H1 (cell line): ENCODE measurements at regions not wholly inside any gene's neighbourhood (a gene's known extent, or its start where the extent isn't known, plus 50 kb on each side); places are given as distances from the start of the nearest gene placed in this dataset.

Experiments
- CTCF ChIA-PET: fragments of 300-600 bp; sonication (Branson Sonifier 250); formaldehyde crosslinking; loops from one replicate; lab custom pipeline; 2021; ENCODE audit not compliant: partially characterized antibody; lab: Charles Lee
- POLR2A ChIA-PET: fragments of 300-600 bp; sonication (Branson Sonifier 250); formaldehyde crosslinking; loops from one replicate; lab custom pipeline; 2021; ENCODE audit warnings: inconsistent platforms; ENCODE audit not compliant: partially characterized antibody; lab: Charles Lee
- DNase-seq, 2 experiments: peaks; one replicate each; pipeline versions ENCODE4 v3.0.0 to v3.0.0-alpha.2; 2010 to 2022; ENCODE audit warnings: low spot score in 2 of 2, low read depth in 1 of 2, mixed read lengths in 1 of 2
- FAIRE-seq: peaks from 2 replicates; lab custom pipeline; 2011; peaks lifted over from hg19 to GRCh38; lab: Jason Lieb, UNC
- H2AFZ ChIP-seq: 2 replicates; pipeline ENCODE4 v1.8.1; 2012; ENCODE audit warnings: low read length, inconsistent platforms
- H2AK5ac ChIP-seq: 2 replicates; pipeline ENCODE4 v1.6.1; 2013; ENCODE audit warnings: low read depth, low read length
- H2BK120ac ChIP-seq: replicated peaks from 2 replicates; pipeline ENCODE3; 2013; ENCODE audit warnings: low read depth, low read length, inconsistent platforms
- H2BK12ac ChIP-seq: 2 replicates; pipeline ENCODE4 v1.6.1; 2013; ENCODE audit warnings: low read depth, low read length
- H2BK15ac ChIP-seq: 2 replicates; pipeline ENCODE4 v1.6.1; 2013; ENCODE audit warnings: low read length
- H2BK20ac ChIP-seq: 2 replicates; pipeline ENCODE4 v1.6.1; 2013; ENCODE audit warnings: low read length
- H2BK5ac ChIP-seq: 2 replicates; pipeline ENCODE4 v1.6.1; 2013; ENCODE audit warnings: low read depth, low read length
- H3K14ac ChIP-seq: 2 replicates; pipeline ENCODE4 v1.6.1; 2013; ENCODE audit warnings: inconsistent platforms; ENCODE audit not compliant: insufficient read length
- H3K18ac ChIP-seq: 2 replicates; pipeline ENCODE4 v1.6.1; 2013; ENCODE audit warnings: low read length; ENCODE audit errors: extremely low read depth
- H3K23ac ChIP-seq: 2 replicates; pipeline ENCODE4 v1.6.1; 2013; ENCODE audit warnings: inconsistent platforms; ENCODE audit not compliant: insufficient read length
- H3K23me2 ChIP-seq: 2 replicates; pipeline ENCODE4 v1.6.1; 2013; ENCODE audit warnings: low read depth, low read length
- H3K27ac ChIP-seq: 2 replicates; pipeline ENCODE4 v1.6.1; 2011; ENCODE audit warnings: low read depth, low read length, inconsistent platforms
- H3K27me3 ChIP-seq, 4 experiments: replicated peaks in 1 of 4; 1 replicate in 1 of 4; 2 replicates in 3 of 4; pipeline versions ENCODE4 v1.6.1 to v1.8.1; 2011 to 2013; ENCODE audit warnings: low read length in 3 of 4, mild to moderate bottlenecking in 3 of 4, inconsistent platforms in 2 of 4, mixed read lengths in 2 of 4, moderate library complexity in 1 of 4; ENCODE audit not compliant: control insufficient read depth in 3 of 4, insufficient read depth in 3 of 4; ENCODE audit errors: extremely low read depth in 1 of 4
- H3K36me3 ChIP-seq, 4 experiments: 2 replicates each; pipeline versions ENCODE4 v1.6.1 to v1.8.1; 2011 to 2013; ENCODE audit warnings: mild to moderate bottlenecking in 4 of 4, low read length in 3 of 4, moderate library complexity in 2 of 4, control low read depth in 1 of 4, inconsistent platforms in 1 of 4; ENCODE audit not compliant: insufficient read depth in 4 of 4, control insufficient read depth in 2 of 4
- H3K4ac ChIP-seq: replicated peaks from 2 replicates; pipeline ENCODE3; 2013; ENCODE audit warnings: low read length, low read depth, mixed read lengths, inconsistent platforms; ENCODE audit not compliant: insufficient read length
- H3K4me1 ChIP-seq, 4 experiments: replicated peaks in 1 of 4; 1 replicate in 1 of 4; 2 replicates in 3 of 4; pipeline versions ENCODE4 v1.6.1 to v1.8.1; 2011 to 2013; ENCODE audit warnings: low read length in 3 of 4, inconsistent platforms in 2 of 4, mixed read lengths in 1 of 4; ENCODE audit not compliant: insufficient read depth in 4 of 4, control insufficient read depth in 3 of 4
- H3K4me2 ChIP-seq, 2 experiments: 2 replicates each; pipeline versions ENCODE4 v1.6.1 to v1.8.1; 2011 to 2013; ENCODE audit warnings: low read depth in 2 of 2, low read length in 2 of 2, control low read depth in 1 of 2, inconsistent platforms in 1 of 2, mild to moderate bottlenecking in 1 of 2; ENCODE audit not compliant: insufficient read depth in 1 of 2
- H3K4me3 ChIP-seq, 4 experiments: fragments of 200-600, 300-600 bp in 1 of 4; sonication (generic), shearing (Covaris generic), sonication (Bioruptor Twin) in 1 of 4; 2 replicates each; pipeline versions ENCODE4 v1.5.1 to v1.8.1; 2011 to 2016; ENCODE audit warnings: low read length in 4 of 4, low read depth in 3 of 4, control low read depth in 2 of 4, inconsistent platforms in 2 of 4, mild to moderate bottlenecking in 2 of 4, mixed read lengths in 1 of 4, moderate library complexity in 1 of 4; ENCODE audit not compliant: insufficient read depth in 2 of 4; ENCODE audit errors: extremely low read depth in 1 of 4
- H3K56ac ChIP-seq: replicated peaks from 2 replicates; pipeline ENCODE3; 2013; ENCODE audit warnings: low read depth, mild to moderate bottlenecking, mixed read lengths, low read length, inconsistent platforms; ENCODE audit not compliant: insufficient read length
- H3K79me1 ChIP-seq: 2 replicates; pipeline ENCODE4 v1.6.1; 2013; ENCODE audit warnings: low read depth, low read length, control low read depth
- H3K79me2 ChIP-seq, 2 experiments: 2 replicates each; pipeline versions ENCODE4 v1.6.1 to v1.8.1; 2012 to 2013; ENCODE audit warnings: low read length in 2 of 2, mild to moderate bottlenecking in 2 of 2, inconsistent platforms in 1 of 2; ENCODE audit not compliant: insufficient read depth in 2 of 2, control insufficient read depth in 1 of 2
- H3K9ac ChIP-seq, 4 experiments: replicated peaks in 1 of 4; 1 replicate in 1 of 4; 2 replicates in 3 of 4; pipeline versions ENCODE4 v1.6.1 to v1.8.1; 2011 to 2013; ENCODE audit warnings: low read depth in 3 of 4, low read length in 3 of 4, control low read depth in 2 of 4, mild to moderate bottlenecking in 2 of 4, moderate library complexity in 2 of 4, inconsistent platforms in 1 of 4; ENCODE audit errors: extremely low read depth in 1 of 4
- H3K9me3 ChIP-seq, 2 experiments: 2 replicates each; pipeline versions ENCODE4 v1.6.1 to v1.8.1; 2012 to 2013; ENCODE audit warnings: mild to moderate bottlenecking in 2 of 2, moderate library complexity in 2 of 2, control low read depth in 1 of 2, inconsistent platforms in 1 of 2, low read depth in 1 of 2, low read length in 1 of 2, mixed read lengths in 1 of 2; ENCODE audit not compliant: insufficient read depth in 2 of 2
- H4K20me1 ChIP-seq, 2 experiments: replicated peaks in 1 of 2; 2 replicates each; pipeline versions ENCODE3 to v1.8.1; 2011 to 2013; ENCODE audit warnings: inconsistent platforms in 2 of 2, low read length in 2 of 2, mild to moderate bottlenecking in 1 of 2; ENCODE audit not compliant: insufficient read depth in 2 of 2, control insufficient read depth in 1 of 2
- H4K5ac ChIP-seq: 2 replicates; pipeline ENCODE4 v1.6.1; 2013; ENCODE audit warnings: low read length, low read depth, mixed read lengths, inconsistent platforms; ENCODE audit not compliant: insufficient read length
- H4K8ac ChIP-seq: 2 replicates; pipeline ENCODE4 v1.8.0; 2013; ENCODE audit warnings: mild to moderate bottlenecking, moderate library complexity, low read length, inconsistent platforms; ENCODE audit not compliant: insufficient read depth; ENCODE audit errors: extremely low read depth
- H4K91ac ChIP-seq: replicated peaks from 2 replicates; pipeline ENCODE3; 2013; ENCODE audit warnings: low read length, mixed read lengths, inconsistent platforms; ENCODE audit not compliant: insufficient read length
- EGR1 ChIP-seq: IDR thresholded peaks from 2 replicates; pipeline ENCODE4 v1.6.1; 2011; ENCODE audit warnings: low read depth, low read length, borderline replicate concordance
- GABPA ChIP-seq: IDR thresholded peaks from 2 replicates; pipeline ENCODE4 v1.6.1; 2011; ENCODE audit warnings: mild to moderate bottlenecking, low read length, moderate library complexity, borderline replicate concordance; ENCODE audit not compliant: insufficient read depth
- RBBP5 ChIP-seq: IDR thresholded peaks from 2 replicates; pipeline ENCODE4 v1.7.1; 2012; ENCODE audit warnings: low read depth, mild to moderate bottlenecking, inconsistent platforms, low read length, moderate library complexity, borderline replicate concordance
- RFX5 ChIP-seq: IDR thresholded peaks from 2 replicates; pipeline ENCODE4 v1.6.1; 2011; ENCODE audit warnings: low read depth, low read length, improper control_type of control experiment, borderline replicate concordance
- TBP ChIP-seq: IDR thresholded peaks from 2 replicates; pipeline ENCODE4 v1.6.1; 2011; ENCODE audit warnings: low read depth, low read length, improper control_type of control experiment
- WGBS, 2 experiments: shearing (Covaris generic) in 1 of 2; methylation state at CpG; one replicate each; pipeline versions ENCODE4 v1.1.6 to v1.1.7; 2013 to 2015; ENCODE audit warnings: low lambda C conversion rate in 2 of 2, mixed read lengths in 2 of 2, inconsistent platforms in 1 of 2, low coverage in 1 of 2, missing lambda C conversion rate in 1 of 2; ENCODE audit not compliant: insufficient replicate concordance in 2 of 2, insufficient coverage in 1 of 2, insufficient read length in 1 of 2; ENCODE audit errors: extremely low coverage in 1 of 2, missing lambda C conversion rate in 1 of 2; 5-methylcytosine and 5-hydroxymethylcytosine counted together

- Histone ChIP-seq H2BK20ac (no peak overlapping the region), H3K56ac (no peak overlapping the region), H3K4me1 (no peaks in the 10 kb centered on the region), H4K5ac (no peak overlapping the region), H3K18ac (no peak overlapping the region), H3K4me2 (no peak overlapping the region), H2BK15ac (no peak overlapping the region), H2AFZ (no peak overlapping the region), H3K79me2 (no peaks in the 10 kb centered on the region), H2AK5ac (no peak overlapping the region)
- TF ChIP-seq TBP (no peak), EGR1 (no peak), GABPA (no peak), RFX5 (no peak), RBBP5 (no peak)
- TF ChIP-seq, all 59 proteins: peak for 0
- CTCF ChIA-PET, result interaction anchor here (1.2 to 3.6 kb wide), 2 partner anchors 11 to 12 kb away, joined by 6 to 27 read pairs; no protein-coding TSS in a partner anchor
- peaks cover 0 to 3% of the 10 kb centered on the region in 2 experiments; a peak in 1 of 4 replicates for H3K9me3 ChIP-seq
- DNase-seq (no peak), FAIRE-seq (no peak)
- H3K23me2 ChIP-seq, result no peaks in the 10 kb centered on the region
- no peak overlapping the region for H3K27ac ChIP-seq
- H3K27me3 ChIP-seq, result peaks cover 0 to 2% (median 0%) of the 10 kb centered on the region in 4 experiments; a peak in 1 of 7 replicates
- 92% methylated on average over 9 of the region's 9 CpGs; no CpG with 5 or more reads in 1 of the 2 experiments for WGBS, 2 experiments
- H2BK120ac ChIP-seq, result no peak overlapping the region
- no peaks in the 10 kb centered on the region for H4K20me1 ChIP-seq
- no peaks in the 10 kb centered on the region for H3K36me3 ChIP-seq
- no peak overlapping the region for H4K91ac ChIP-seq
- H3K79me1 ChIP-seq, result no peaks in the 10 kb centered on the region
- H4K8ac ChIP-seq, result peak overlapping the region; percentile 59; the same call in 1 of the 2 replicates
- no peak overlapping the region for H3K4ac ChIP-seq
- POLR2A ChIA-PET, result no interaction called here
- no peak overlapping the region for H3K9ac ChIP-seq
- no peak overlapping the region for H3K4me3 ChIP-seq
- H2BK12ac ChIP-seq, result no peak overlapping the region
- no peak overlapping the region for H2BK5ac ChIP-seq
- no peak overlapping the region for H3K14ac ChIP-seq
- no peak overlapping the region for H3K23ac ChIP-seq
Observed at GRCh38 chr20:20849161-20849560, 136.7 kb upstream of the RALGAPA2 start.
